ENCODE measurements at regions not wholly inside any gene's neighbourhood (a gene's known extent, or its start where the extent isn't known, plus 50 kb on each side); places are given as distances from the start of the nearest gene placed in this dataset.
"Not testable (repeated sequence)": the region's sequence is repeated elsewhere in the genome, so short reads cannot be mapped to it uniquely, and the experiment has no call there.

DNA sequence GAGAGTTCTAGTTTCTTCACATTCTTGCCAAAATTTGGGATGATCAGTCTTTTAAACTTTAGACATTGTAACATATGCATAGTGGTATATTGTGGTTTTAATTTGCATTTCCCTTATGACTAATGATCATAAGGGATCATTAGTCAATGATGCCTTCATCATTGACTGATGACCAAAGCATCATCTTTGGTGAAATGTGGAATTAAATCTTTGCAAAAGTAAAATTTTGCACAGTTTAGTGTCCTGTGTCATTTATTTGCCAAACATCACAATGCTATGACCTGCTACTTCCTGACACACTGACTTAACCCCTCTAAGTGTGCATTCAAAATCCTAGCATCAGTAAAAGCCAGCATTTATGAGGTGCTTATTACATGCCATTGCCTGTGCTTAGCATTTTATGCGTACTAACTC lies 58.9 kb upstream of the SLC1A4 start:
- H3K4me3 ChIP-seq (ENCODE audit: low read depth, low read length): no peak overlapping the region
- no peaks in the 10 kb centered on the region for H3K9me3 ChIP-seq (ENCODE audit: control insufficient read depth, insufficient read depth, low read length)
- no peaks in the 10 kb centered on the region for H3K36me3 ChIP-seq (ENCODE audit: control insufficient read depth, insufficient read depth, low read length)
- DNase-seq (ENCODE audit: low read depth in 4 of 6, low spot score in 6 of 6): no peak
- H3K27ac ChIP-seq (ENCODE audit: low read depth, low read length): no peak overlapping the region
- no peaks in the 10 kb centered on the region for H3K27me3 ChIP-seq (ENCODE audit: control insufficient read depth, insufficient read depth, low read length)
- 60% methylated on average over 1 of the region's 1 CpG for WGBS (ENCODE audit: insufficient coverage)
- H3K4me1 ChIP-seq (ENCODE audit: control insufficient read depth, insufficient read depth, low read length): peaks cover 5% of the 10 kb centered on the region

DNA sequence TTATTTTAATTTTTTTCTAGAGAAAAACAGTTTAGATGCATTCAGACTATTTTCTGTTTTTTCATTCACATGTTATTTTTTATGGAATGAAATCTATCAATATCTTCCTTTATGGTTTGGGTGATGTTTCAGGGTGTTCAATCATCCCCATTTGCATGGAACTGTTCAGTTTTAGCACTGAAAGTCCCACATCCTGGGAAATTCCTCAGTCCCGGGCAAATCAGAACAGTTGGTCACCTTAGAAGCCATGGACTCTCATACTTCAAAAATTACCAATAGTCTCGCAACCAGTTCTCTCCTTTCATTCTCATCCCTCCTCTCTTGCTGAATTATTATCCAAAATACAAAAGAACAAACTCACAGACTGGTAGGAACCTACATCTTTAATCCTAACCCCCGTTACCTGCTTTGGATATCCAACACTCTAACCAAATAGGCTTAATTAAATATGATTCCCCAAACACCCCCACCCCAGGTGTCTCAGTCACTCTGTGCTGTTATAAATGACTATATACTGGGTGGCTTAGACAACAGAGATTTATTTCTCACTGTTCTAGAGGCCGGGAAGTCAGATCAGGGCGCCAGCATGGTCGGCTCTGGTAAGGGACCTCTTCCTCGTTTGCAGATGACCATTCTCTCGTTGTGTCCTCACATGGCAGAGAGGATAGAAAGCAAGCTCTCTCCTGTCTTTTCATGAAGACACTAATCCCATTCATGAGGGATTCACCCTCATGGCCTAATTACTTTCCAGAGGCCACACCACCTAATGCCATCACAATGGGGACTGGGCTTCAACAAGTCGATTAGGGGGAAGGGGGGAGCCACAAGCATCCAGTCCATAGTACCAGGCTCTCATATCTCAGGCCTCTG lies 57.7 kb upstream of the SLC1A4 start:
- no peak overlapping the region for H3K27ac ChIP-seq (ENCODE audit: low read depth, low read length)
- no peaks in the 10 kb centered on the region for H3K36me3 ChIP-seq (ENCODE audit: control insufficient read depth, insufficient read depth, low read length)
- no peaks in the 10 kb centered on the region for H3K27me3 ChIP-seq (ENCODE audit: control insufficient read depth, insufficient read depth, low read length)
- H3K4me1 ChIP-seq (ENCODE audit: control insufficient read depth, insufficient read depth, low read length): peaks cover 5% of the 10 kb centered on the region
- no peaks in the 10 kb centered on the region for H3K9me3 ChIP-seq (ENCODE audit: control insufficient read depth, insufficient read depth, low read length)
- WGBS (ENCODE audit: insufficient coverage): 94% methylated on average over 6 of the region's 9 CpGs
- no peak overlapping the region for H3K4me3 ChIP-seq (ENCODE audit: low read depth, low read length)
- DNase-seq (ENCODE audit: low read depth in 4 of 6, low spot score in 6 of 6): no peak

DNA sequence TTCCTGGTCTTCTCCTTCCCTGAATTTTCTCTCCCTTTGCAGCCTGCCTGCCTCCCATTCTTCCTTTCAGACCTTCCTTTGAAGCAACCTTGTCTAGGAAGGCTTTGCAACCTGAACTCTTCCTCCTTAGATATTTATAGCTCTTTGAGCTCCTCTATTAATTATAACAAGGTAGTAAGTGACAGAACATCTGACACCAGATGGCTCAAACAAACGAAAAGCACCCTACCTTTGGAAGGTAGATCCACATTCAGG lies 57.2 kb upstream of the SLC1A4 start:
- no CpG with 5 or more reads among the region's 1 CpG for WGBS (ENCODE audit: insufficient coverage)
- Histone ChIP-seq H3K4me3 (ENCODE audit: low read depth, low read length) (no peak overlapping the region), H3K27me3 (ENCODE audit: control insufficient read depth, insufficient read depth, low read length) (no peaks in the 10 kb centered on the region), H3K27ac (ENCODE audit: low read depth, low read length) (no peak overlapping the region), H3K9me3 (ENCODE audit: control insufficient read depth, insufficient read depth, low read length) (no peaks in the 10 kb centered on the region), H3K4me1 (ENCODE audit: control insufficient read depth, insufficient read depth, low read length) (peaks cover 5% of the 10 kb centered on the region), H3K36me3 (ENCODE audit: control insufficient read depth, insufficient read depth, low read length) (no peaks in the 10 kb centered on the region)
- DNase-seq (ENCODE audit: low read depth in 4 of 6, low spot score in 6 of 6): no peak

DNA sequence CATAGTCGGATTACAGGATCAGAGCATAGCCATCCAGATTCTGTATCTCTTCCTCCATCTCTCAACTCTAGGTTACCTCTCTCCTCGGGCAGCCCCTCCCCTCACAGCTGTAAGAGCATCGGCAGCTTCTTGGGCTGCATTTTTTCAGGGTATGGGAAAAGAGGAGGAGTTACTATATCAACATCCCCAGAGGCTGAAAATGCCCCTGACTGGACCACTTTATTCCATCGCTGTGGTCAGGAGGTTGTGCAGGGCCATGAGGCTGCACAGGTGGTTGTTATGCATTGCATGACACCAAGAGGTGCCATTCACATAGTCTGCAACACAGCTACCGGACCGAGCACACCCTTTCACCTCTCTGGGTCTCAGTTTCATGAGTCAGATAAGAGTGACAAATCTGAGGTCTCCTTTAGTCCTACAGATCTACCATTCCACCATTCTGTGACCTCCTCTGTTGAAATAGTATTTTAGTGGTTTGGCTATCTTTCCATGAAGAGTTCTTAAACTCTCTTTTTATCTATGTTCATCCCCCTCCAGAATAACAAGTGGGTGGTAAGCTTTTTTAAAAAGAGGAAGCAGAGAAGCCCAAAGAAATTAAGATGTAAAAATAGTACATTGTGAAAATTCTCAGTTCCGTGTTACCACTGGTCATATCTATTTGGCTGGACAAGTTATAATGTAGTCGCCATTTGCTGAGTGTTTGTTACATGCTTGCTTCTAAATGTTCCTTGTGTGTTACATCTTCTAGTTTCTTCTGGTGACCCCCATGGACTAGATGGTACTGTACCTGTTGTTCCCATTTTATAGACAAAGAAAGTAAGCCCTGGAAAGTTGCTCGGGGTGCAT lies 56.6 kb upstream of the SLC1A4 start:
- no peak overlapping the region for H3K27ac ChIP-seq (ENCODE audit: low read depth, low read length)
- H3K4me1 ChIP-seq (ENCODE audit: control insufficient read depth, insufficient read depth, low read length): peaks cover 5% of the 10 kb centered on the region
- WGBS (ENCODE audit: insufficient coverage): 96% methylated on average over 3 of the region's 9 CpGs
- H3K27me3 ChIP-seq (ENCODE audit: control insufficient read depth, insufficient read depth, low read length): no peaks in the 10 kb centered on the region
- no peaks in the 10 kb centered on the region for H3K36me3 ChIP-seq (ENCODE audit: control insufficient read depth, insufficient read depth, low read length)
- no peak for DNase-seq (ENCODE audit: low read depth in 4 of 6, low spot score in 6 of 6)
- H3K4me3 ChIP-seq (ENCODE audit: low read depth, low read length): no peak overlapping the region
- no peaks in the 10 kb centered on the region for H3K9me3 ChIP-seq (ENCODE audit: control insufficient read depth, insufficient read depth, low read length)

DNA sequence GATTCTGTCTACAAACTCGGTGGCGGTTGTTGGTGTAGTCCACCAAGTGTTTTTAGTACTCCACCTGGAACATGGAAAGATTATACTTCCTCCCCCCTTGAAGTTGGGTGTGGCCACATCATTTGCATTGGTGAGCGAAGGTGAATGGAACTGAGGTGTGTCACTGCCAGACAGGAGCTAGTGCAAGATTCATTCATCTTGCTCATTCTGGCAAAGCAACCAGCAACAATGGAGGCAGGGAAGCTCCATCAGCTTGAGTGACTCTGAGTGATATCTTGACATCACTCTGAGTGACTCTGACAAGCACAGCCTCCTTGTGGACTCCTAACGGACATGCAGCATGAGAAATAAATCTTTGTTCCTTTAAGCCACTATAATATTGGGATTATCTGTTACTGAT lies 54.7 kb upstream of the SLC1A4 start:
- DNase-seq (ENCODE audit: low read depth in 4 of 6, low spot score in 6 of 6): no peak
- H3K4me1 ChIP-seq (ENCODE audit: control insufficient read depth, insufficient read depth, low read length): no peaks in the 10 kb centered on the region
- no peaks in the 10 kb centered on the region for H3K27me3 ChIP-seq (ENCODE audit: control insufficient read depth, insufficient read depth, low read length)
- no CpG with 5 or more reads among the region's 4 CpGs for WGBS (ENCODE audit: insufficient coverage)
- no peak overlapping the region for H3K27ac ChIP-seq (ENCODE audit: low read depth, low read length)
- no peaks in the 10 kb centered on the region for H3K36me3 ChIP-seq (ENCODE audit: control insufficient read depth, insufficient read depth, low read length)
- no peaks in the 10 kb centered on the region for H3K9me3 ChIP-seq (ENCODE audit: control insufficient read depth, insufficient read depth, low read length)
- no peak overlapping the region for H3K4me3 ChIP-seq (ENCODE audit: low read depth, low read length)

DNA sequence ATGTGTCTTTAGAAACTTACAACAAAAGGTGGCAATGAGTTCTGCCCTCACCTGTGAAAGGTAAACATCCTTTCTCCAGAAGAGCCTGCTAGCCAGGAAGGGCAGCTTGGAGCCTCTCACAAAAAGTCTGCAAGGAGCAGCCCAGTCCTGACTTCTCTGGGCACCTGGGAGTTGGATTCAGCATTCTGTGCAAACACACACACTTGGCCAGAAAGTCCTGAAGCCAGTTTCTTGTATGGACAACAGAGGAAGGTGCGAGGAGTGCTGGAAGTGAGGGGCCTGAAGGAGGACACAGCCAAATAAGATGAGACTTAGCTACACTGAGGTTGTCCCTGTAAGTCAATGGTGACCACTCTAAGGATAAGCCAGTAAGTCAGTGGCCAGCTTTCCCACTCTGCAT lies 52.4 kb upstream of the SLC1A4 start:
- Histone ChIP-seq H3K27me3 (ENCODE audit: control insufficient read depth, insufficient read depth, low read length) (no peaks in the 10 kb centered on the region), H3K4me1 (ENCODE audit: control insufficient read depth, insufficient read depth, low read length) (no peaks in the 10 kb centered on the region), H3K4me3 (ENCODE audit: low read depth, low read length) (no peak overlapping the region), H3K9me3 (ENCODE audit: control insufficient read depth, insufficient read depth, low read length) (no peaks in the 10 kb centered on the region), H3K36me3 (ENCODE audit: control insufficient read depth, insufficient read depth, low read length) (no peaks in the 10 kb centered on the region), H3K27ac (ENCODE audit: low read depth, low read length) (no peak overlapping the region)
- DNase-seq (ENCODE audit: low read depth in 4 of 6, low spot score in 6 of 6): no peak
- 88% methylated on average over 1 of the region's 1 CpG for WGBS (ENCODE audit: insufficient coverage)

DNA sequence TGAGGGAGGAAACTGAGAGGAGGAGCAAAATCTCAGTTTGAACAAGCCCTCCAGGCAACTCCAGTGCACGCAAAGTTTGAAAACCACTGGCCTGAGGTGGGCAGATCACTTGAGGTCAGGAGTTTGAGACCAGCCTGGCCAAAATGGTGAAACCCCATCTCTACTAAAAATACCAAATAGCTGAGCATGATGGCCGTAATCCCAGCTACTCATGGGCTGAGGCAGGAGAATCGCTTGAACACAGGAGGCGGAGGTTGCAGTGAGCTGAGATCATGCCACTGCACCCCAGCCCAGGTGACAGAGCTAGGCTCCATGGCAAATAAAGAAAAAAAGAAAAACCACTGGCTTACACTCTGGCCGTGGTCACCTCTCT lies 51.9 kb upstream of the SLC1A4 start:
- DNase-seq (ENCODE audit: low read depth in 4 of 6, low spot score in 6 of 6); H3K27me3 ChIP-seq (ENCODE audit: control insufficient read depth, insufficient read depth, low read length); H3K27ac ChIP-seq (ENCODE audit: low read depth, low read length); H3K36me3 ChIP-seq (ENCODE audit: control insufficient read depth, insufficient read depth, low read length); H3K4me1 ChIP-seq (ENCODE audit: control insufficient read depth, insufficient read depth, low read length); H3K9me3 ChIP-seq (ENCODE audit: control insufficient read depth, insufficient read depth, low read length); H3K4me3 ChIP-seq (ENCODE audit: low read depth, low read length): not testable (repeated sequence)
- WGBS (ENCODE audit: insufficient coverage): 88% methylated on average over 5 of the region's 5 CpGs

DNA sequence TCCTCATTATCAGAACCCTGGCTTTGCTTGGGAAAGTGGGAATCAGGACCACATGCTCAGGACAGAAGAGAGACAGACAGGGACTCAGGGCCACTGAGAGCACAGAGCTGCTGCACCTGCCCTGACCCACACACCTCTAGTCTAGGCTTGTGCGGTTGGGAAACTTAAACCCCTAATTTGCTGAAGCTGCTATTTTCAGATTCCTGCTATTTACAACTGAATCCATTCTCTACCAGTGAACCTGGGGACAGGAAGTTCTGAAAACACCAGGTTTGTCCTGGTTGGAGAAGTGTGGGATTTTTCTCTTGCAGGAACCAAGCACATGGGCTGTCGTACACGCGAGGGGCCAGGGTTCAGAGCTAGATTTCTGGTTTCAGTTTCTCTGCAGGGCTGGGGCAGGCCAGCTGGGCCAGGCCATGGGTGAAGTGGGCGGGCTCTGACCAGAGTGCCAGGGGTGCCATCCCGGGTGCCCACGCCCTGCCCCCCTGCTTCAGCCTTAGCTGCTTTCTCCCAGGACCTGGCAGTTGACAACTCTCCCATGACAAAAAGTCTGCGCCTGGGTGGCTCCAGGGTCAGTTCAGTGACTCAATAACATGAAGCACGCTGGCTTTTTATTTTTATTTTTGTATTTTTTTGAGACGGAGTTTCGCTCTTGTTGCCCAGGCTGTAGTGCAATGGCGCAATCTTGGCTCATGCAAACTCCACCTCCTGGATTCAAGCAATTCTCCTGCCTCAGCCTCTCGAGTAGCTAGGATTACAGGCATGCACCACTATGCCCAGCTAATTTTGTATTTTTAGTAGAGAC lies 51.3 kb upstream of the SLC1A4 start:
- peaks cover 5% of the 10 kb centered on the region for H3K4me1 ChIP-seq (ENCODE audit: control insufficient read depth, insufficient read depth, low read length)
- 91% methylated on average over 7 of the region's 13 CpGs for WGBS (ENCODE audit: insufficient coverage)
- no peaks in the 10 kb centered on the region for H3K27me3 ChIP-seq (ENCODE audit: control insufficient read depth, insufficient read depth, low read length)
- no peaks in the 10 kb centered on the region for H3K36me3 ChIP-seq (ENCODE audit: control insufficient read depth, insufficient read depth, low read length)
- no peak overlapping the region for H3K4me3 ChIP-seq (ENCODE audit: low read depth, low read length)
- DNase-seq (ENCODE audit: low read depth in 4 of 6, low spot score in 6 of 6): no peak
- no peak overlapping the region for H3K27ac ChIP-seq (ENCODE audit: low read depth, low read length)
- no peaks in the 10 kb centered on the region for H3K9me3 ChIP-seq (ENCODE audit: control insufficient read depth, insufficient read depth, low read length)

DNA sequence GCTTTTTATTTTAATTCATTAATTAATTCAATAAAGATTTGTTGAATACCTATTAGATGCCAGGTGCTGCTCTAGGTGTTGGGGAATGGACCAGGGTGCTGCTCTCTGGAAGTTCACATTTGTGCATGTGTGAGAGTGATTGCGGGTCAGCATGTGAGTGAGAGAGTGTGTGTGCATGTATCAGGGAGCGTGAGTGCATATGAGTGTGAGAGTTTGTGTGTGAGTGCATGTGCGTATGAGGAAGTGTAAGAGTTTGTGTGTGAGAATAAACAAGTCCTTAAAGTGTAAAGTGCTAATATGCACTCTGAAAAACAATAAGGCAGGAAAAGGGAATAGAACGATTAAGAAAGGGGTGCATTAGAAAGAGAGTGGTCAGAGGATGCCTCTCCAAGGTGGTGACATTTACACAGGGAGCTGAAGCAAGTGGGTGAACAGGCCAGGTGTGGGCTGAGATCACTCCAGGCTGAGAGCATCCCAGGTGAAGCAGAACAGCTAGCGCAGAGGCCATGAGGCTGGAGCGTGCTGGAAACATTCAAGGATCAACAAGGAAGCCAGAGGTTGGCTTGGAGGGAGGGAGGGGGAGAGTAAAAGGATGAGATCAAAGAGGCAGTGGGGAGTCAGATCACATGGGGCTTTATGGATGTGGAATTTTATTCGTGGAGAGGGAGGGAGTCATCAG lies 50.5 kb upstream of the SLC1A4 start:
- peaks cover 11% of the 10 kb centered on the region for H3K4me1 ChIP-seq (ENCODE audit: control insufficient read depth, insufficient read depth, low read length)
- H3K36me3 ChIP-seq (ENCODE audit: control insufficient read depth, insufficient read depth, low read length): no peaks in the 10 kb centered on the region
- DNase-seq (ENCODE audit: low read depth in 4 of 6, low spot score in 6 of 6): no peak
- H3K4me3 ChIP-seq (ENCODE audit: low read depth, low read length): no peak overlapping the region
- no peaks in the 10 kb centered on the region for H3K9me3 ChIP-seq (ENCODE audit: control insufficient read depth, insufficient read depth, low read length)
- no peaks in the 10 kb centered on the region for H3K27me3 ChIP-seq (ENCODE audit: control insufficient read depth, insufficient read depth, low read length)
- no peak overlapping the region for H3K27ac ChIP-seq (ENCODE audit: low read depth, low read length)
- 87% methylated on average over 6 of the region's 7 CpGs for WGBS (ENCODE audit: insufficient coverage)
